CD14-positive monocyte (primary cell): ENCODE measurements at regions not wholly inside any gene's neighbourhood (a gene's known extent, or its start where the extent isn't known, plus 50 kb on each side); places are given as distances from the start of the nearest gene placed in this dataset.
"Not testable (repeated sequence)": the region's sequence is repeated elsewhere in the genome, so short reads cannot be mapped to it uniquely, and the experiment has no call there.

Source experiments
- DNase-seq, 3 donors: peaks; one replicate each; pipeline ENCODE4 v3.0.0-alpha.2; 2011 to 2022
- H2AFZ ChIP-seq: 2 replicates; pipeline ENCODE4 v1.6.0; 2012; ENCODE audit warnings: mild to moderate bottlenecking, low read depth, low read length, inconsistent platforms; ENCODE audit not compliant: insufficient read depth, poor library complexity, severe bottlenecking
- H3K27ac ChIP-seq, 2 donors: 1 replicate in 1 of 2; 2 replicates in 1 of 2; pipeline ENCODE4 v1.5.1; 2012 to 2013; ENCODE audit warnings: low read length in 2 of 2, control low read depth in 1 of 2, inconsistent platforms in 1 of 2, low read depth in 1 of 2, mild to moderate bottlenecking in 1 of 2
- H3K27me3 ChIP-seq, 2 donors: one replicate each; pipeline versions ENCODE4 v1.6.0 to v1.6.1; 2011 to 2013; ENCODE audit warnings: low read length in 2 of 2; ENCODE audit not compliant: control insufficient read depth in 2 of 2, insufficient read depth in 2 of 2
- H3K36me3 ChIP-seq, 2 donors: replicated peaks in 1 of 2; 1 replicate in 1 of 2; 2 replicates in 1 of 2; pipeline versions ENCODE4 v1.5.1 to v1.6.1; 2012 to 2013; ENCODE audit warnings: low read length in 2 of 2, control low read depth in 1 of 2, inconsistent platforms in 1 of 2, mild to moderate bottlenecking in 1 of 2; ENCODE audit not compliant: insufficient read depth in 2 of 2, control insufficient read depth in 1 of 2
- H3K4me1 ChIP-seq, 2 donors: 1 replicate in 1 of 2; 2 replicates in 1 of 2; pipeline versions ENCODE4 v1.5.1 to v1.6.1; 2012 to 2013; ENCODE audit warnings: low read length in 2 of 2, control low read depth in 1 of 2, inconsistent platforms in 1 of 2, mild to moderate bottlenecking in 1 of 2, moderate library complexity in 1 of 2; ENCODE audit not compliant: insufficient read depth in 2 of 2, control insufficient read depth in 1 of 2
- H3K4me2 ChIP-seq: replicated peaks from 2 replicates; pipeline ENCODE3; 2012; ENCODE audit warnings: low read length, moderate library complexity, mild to moderate bottlenecking; ENCODE audit not compliant: poor library complexity, severe bottlenecking; ENCODE audit errors: extremely low read depth
- H3K4me3 ChIP-seq, 3 experiments: fragments of 200-600 bp in 1 of 3; sonication (generic) in 1 of 3; replicated peaks in 1 of 3; 1 replicate in 2 of 3; 2 replicates in 1 of 3; pipeline ENCODE4 v1.5.1; 2011 to 2013; ENCODE audit warnings: low read length in 3 of 3, mild to moderate bottlenecking in 3 of 3, control low read depth in 2 of 3, low read depth in 2 of 3, inconsistent platforms in 1 of 3, moderate library complexity in 1 of 3
- H3K79me2 ChIP-seq: 2 replicates; pipeline ENCODE4 v1.6.0; 2012; ENCODE audit warnings: mild to moderate bottlenecking, control low read depth, inconsistent platforms, low read length, moderate library complexity; ENCODE audit not compliant: insufficient read depth
- H3K9ac ChIP-seq: 2 replicates; pipeline ENCODE4 v1.6.0; 2017; ENCODE audit warnings: low read length, mild to moderate bottlenecking; ENCODE audit not compliant: insufficient read depth, poor library complexity, severe bottlenecking
- H3K9me3 ChIP-seq, 2 donors: replicated peaks in 1 of 2; 1 replicate in 1 of 2; 2 replicates in 1 of 2; pipeline versions ENCODE4 v1.5.1 to v1.6.1; 2012 to 2013; ENCODE audit warnings: low read length in 2 of 2, control low read depth in 1 of 2; ENCODE audit not compliant: control insufficient read depth in 1 of 2, insufficient read depth in 1 of 2
- H4K20me1 ChIP-seq: 2 replicates; pipeline ENCODE4 v1.6.0; 2012; ENCODE audit warnings: mild to moderate bottlenecking, low read length, control low read depth, moderate library complexity; ENCODE audit not compliant: insufficient read depth
- H3K27ac Mint-ChIP-seq, 7 donors: one replicate each; pipeline ENCODE4 v1.8.0; 2020; ENCODE audit warnings: mild to moderate bottlenecking in 7 of 7, mixed read lengths in 7 of 7, moderate library complexity in 6 of 7, inconsistent platforms in 2 of 7
- H3K27me3 Mint-ChIP-seq, 3 donors: one replicate each; pipeline ENCODE4 v1.8.0; 2021 to 2022; ENCODE audit warnings: low read depth in 3 of 3, mild to moderate bottlenecking in 3 of 3, mixed read lengths in 3 of 3, moderate library complexity in 3 of 3, inconsistent platforms in 1 of 3
- H3K36me3 Mint-ChIP-seq, 2 donors: one replicate each; pipeline ENCODE4 v1.8.0; 2020; ENCODE audit warnings: mixed read lengths in 2 of 2, inconsistent platforms in 1 of 2, mild to moderate bottlenecking in 1 of 2
- H3K4me1 Mint-ChIP-seq: one replicate; pipeline ENCODE4 v1.8.0; 2020; ENCODE audit warnings: mild to moderate bottlenecking, mixed read lengths
- H3K4me3 Mint-ChIP-seq, 2 donors: one replicate each; pipeline ENCODE4 v1.8.0; 2020; ENCODE audit warnings: mild to moderate bottlenecking in 2 of 2, mixed read lengths in 2 of 2, moderate library complexity in 1 of 2
- H3K9me3 Mint-ChIP-seq, 7 donors: one replicate each; pipeline ENCODE4 v1.8.0; 2020 to 2022; ENCODE audit warnings: mixed read lengths in 7 of 7, mild to moderate bottlenecking in 6 of 7, moderate library complexity in 6 of 7, inconsistent platforms in 2 of 7
- WGBS: methylation state at CpG from one replicate; pipeline ENCODE4 v1.1.5; 2013; ENCODE audit warnings: missing lambda C conversion rate; ENCODE audit not compliant: insufficient coverage; 5-methylcytosine and 5-hydroxymethylcytosine counted together
- intact Hi-C, 2 donors: fragments of 100-400 bp; cut with micrococcal nuclease; formaldehyde crosslinking; loops; one replicate each; pipeline versions ENCODE4 v1.15.0 to v1.15.1; 2023

DNA sequence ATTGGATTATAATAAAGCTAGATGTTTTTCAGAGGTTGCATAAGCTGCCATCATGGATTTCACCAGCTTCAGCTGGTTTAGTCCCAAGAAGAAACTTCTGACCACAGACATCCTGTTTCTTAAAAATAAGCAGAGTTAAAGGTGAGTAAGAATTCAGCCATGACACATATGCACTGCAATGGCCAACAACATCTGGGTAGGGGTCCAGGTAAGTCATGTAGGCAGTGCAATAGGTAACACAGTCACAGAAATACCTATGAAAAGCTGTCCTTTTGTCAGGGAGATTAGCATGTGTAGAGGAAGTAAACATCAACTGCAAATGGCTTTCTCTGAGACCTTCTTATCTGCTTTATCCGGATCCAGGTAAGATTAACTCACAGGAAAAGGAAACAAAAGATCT is 85.6 kb downstream of the PPIAL4G start:
- peaks cover 11 to 14% of the 10 kb centered on the region in 2 donors for H3K4me1 ChIP-seq
- DNase-seq, H3K9me3 ChIP-seq, H3K4me3 ChIP-seq, H3K79me2 ChIP-seq, H3K27me3 Mint-ChIP-seq, H3K27me3 ChIP-seq, H3K9me3 Mint-ChIP-seq, H4K20me1 ChIP-seq, H2AFZ ChIP-seq, H3K36me3 ChIP-seq, H3K4me3 Mint-ChIP-seq, H3K4me2 ChIP-seq, H3K36me3 Mint-ChIP-seq, H3K9ac ChIP-seq, intact Hi-C loops, H3K27ac Mint-ChIP-seq, H3K27ac ChIP-seq: not testable (repeated sequence)
- WGBS = no CpG with 5 or more reads among the region's 1 CpG
- H3K4me1 Mint-ChIP-seq = peaks cover 13% of the 10 kb centered on the region

DNA sequence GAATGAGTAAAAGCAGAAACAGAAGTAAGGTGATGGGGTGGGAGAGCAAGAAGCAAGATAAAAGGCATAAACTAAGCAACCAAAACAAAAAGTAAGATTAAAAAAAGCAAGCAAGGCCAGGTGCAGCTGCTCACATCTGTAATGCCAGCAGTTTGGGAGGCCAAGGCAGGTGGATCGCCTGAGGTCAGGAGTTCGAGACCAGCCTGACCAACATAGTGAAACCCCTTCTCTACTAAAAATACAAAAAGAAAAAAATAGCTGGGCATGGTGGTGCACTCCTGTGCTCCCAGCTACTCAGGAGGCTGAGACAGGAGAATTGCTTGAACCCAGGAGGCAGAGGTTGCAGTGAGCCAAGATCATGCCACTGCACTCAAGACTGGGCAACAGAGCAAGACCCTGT is 90.6 kb downstream of the PPIAL4G start:
- DNase-seq, H3K27me3 Mint-ChIP-seq, intact Hi-C loops, H3K9me3 Mint-ChIP-seq, H3K4me3 ChIP-seq, H2AFZ ChIP-seq, H3K27ac ChIP-seq, H3K4me2 ChIP-seq, H3K4me3 Mint-ChIP-seq, H3K36me3 Mint-ChIP-seq, H4K20me1 ChIP-seq, H3K27me3 ChIP-seq, H3K27ac Mint-ChIP-seq, H3K9ac ChIP-seq, H3K9me3 ChIP-seq, H3K79me2 ChIP-seq, H3K36me3 ChIP-seq: not testable (repeated sequence)
- peaks cover 11% of the 10 kb centered on the region for H3K4me1 Mint-ChIP-seq
- H3K4me1 ChIP-seq = peaks cover 14 to 15% of the 10 kb centered on the region in 2 donors
- WGBS = no CpG with 5 or more reads among the region's 2 CpGs

DNA sequence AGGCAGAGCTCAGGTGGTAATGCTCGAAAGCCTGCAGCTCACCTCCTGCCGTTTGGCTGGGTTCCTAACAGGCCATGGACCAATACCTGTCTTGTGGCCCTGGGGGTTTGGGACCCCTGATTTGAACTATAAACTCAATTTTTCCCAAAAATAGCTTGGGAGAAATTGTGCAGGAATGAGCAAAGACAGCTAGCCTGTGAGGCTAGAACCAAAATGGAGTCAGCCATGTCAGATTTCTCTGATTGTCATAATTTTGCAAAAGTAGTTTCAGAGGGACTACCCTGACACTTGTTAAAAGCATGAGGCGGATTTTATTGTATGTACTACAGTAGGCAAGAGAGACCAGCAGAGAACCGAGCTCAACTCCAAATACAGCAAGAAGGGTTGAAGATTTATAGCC is 91.8 kb downstream of the PPIAL4G start:
- H2AFZ ChIP-seq, intact Hi-C loops, H3K4me3 Mint-ChIP-seq, H3K4me3 ChIP-seq, H3K27ac ChIP-seq, H3K36me3 Mint-ChIP-seq, H3K9me3 ChIP-seq, H3K79me2 ChIP-seq, H4K20me1 ChIP-seq, H3K27me3 Mint-ChIP-seq, DNase-seq, H3K9ac ChIP-seq, H3K9me3 Mint-ChIP-seq, H3K36me3 ChIP-seq, H3K27me3 ChIP-seq, H3K27ac Mint-ChIP-seq, H3K4me2 ChIP-seq: not testable (repeated sequence)
- peaks cover 12% of the 10 kb centered on the region for H3K4me1 Mint-ChIP-seq
- peaks cover 10% of the 10 kb centered on the region in 2 donors for H3K4me1 ChIP-seq
- WGBS = 100% methylated on average over 2 of the region's 4 CpGs
